ENCODE measurements at regions not wholly inside any gene's neighbourhood (a gene's known extent, or its start where the extent isn't known, plus 50 kb on each side); places are given as distances from the start of the nearest gene placed in this dataset.
"Not testable (repeated sequence)": the region's sequence is repeated elsewhere in the genome, so short reads cannot be mapped to it uniquely, and the experiment has no call there.

DNA sequence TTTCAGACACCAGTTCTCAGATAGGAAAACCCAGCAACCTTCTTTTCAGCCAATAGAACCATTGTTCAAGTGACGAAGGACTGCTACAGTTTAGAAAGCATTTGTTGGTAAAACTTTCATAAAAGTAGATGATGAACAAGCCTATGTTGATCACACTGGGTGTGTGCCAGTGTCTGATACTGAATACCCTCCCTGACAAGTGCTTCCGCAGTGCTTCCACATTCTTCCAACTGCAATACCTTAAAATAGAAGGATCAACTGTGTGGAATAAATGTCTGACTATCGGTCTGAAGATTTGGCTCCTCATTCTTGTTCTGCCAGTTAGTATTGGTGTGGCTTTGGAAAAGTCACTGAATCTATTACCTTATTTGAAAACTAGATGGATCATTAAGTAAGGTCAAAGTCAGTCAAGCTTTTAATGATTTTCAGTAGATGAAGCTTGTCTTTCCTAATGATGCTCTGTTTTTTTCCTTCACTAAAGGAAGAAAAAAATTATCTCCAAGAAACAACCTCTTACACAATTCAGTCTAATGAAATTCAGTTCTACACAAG, 479.4 kb upstream of the CBLB start:
- DNase-seq (ENCODE audit: low spot score): no peak

DNA sequence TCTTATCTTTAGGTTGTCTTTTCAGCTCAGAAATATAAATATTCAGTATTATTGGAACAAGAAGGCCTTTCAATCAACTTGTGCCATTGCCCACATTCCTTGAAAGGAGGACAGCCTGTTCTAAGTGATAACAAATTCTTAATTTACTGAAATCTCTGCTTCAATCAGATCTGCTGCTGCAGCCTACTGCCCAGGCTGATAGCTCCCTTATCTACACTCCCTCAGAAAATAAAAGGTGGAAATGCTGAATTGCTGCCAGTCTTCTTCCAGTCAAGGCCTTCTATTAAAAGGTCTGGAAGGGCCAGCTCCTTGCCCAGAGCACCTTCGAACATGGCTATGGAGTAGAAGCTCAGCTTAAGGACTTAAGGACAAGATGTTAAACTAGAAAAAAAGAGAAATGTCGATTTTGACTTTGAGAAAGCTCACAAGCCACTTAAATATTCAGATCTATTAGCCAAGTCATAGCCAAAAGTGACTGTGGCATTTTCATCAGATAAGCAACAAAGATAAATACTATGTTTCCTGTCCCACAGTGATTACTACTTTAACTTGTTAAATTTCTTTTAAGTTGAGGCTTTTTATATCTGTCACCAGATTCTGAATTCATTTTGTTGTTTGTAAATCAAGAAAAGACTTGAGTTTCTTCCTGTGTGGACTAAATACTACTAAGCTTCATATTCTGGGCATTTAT, 480.5 kb upstream of the CBLB start:
- no peak for DNase-seq (ENCODE audit: low spot score)

DNA sequence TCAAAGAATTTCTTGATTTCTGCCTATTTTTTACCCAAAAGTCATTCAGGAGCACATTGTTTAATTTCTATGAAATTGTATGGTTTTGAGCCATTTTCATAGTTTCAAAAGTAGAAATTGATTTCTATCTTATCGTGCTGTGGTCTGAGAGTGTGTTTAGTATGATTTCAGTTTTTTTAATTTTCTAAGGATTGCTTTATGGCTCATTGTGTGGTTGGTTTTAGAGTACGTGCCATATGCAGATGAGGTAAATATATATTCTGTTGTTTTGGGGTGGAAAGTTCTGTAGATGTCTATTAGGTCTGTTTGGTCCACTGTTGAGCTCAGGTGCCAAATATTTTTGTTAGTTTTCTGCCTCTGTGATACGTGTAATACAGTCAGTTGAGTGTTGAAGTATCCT, 487.1 kb upstream of the CBLB start:
- DNase-seq (ENCODE audit: low spot score): no peak

DNA sequence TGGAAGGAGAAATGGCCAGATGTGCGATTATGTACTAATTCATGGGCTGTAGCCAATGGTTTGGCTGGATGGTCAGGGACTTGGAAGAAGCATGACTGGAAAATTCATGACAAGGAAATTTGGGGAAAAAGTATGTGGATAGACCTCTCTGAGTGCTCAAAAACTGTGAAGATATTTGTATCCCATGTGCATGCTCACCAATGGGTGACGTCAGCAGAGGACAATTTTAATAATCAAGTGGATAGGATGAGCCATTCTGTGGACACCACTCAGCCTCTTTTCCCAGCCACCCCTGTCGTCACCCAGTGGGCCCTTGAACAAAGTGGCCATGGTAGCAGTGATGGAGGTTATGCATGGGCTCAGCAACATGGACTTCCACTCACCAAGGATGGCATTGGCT, 490.9 kb upstream of the CBLB start:
- DNase-seq (ENCODE audit: low spot score): no peak

DNA sequence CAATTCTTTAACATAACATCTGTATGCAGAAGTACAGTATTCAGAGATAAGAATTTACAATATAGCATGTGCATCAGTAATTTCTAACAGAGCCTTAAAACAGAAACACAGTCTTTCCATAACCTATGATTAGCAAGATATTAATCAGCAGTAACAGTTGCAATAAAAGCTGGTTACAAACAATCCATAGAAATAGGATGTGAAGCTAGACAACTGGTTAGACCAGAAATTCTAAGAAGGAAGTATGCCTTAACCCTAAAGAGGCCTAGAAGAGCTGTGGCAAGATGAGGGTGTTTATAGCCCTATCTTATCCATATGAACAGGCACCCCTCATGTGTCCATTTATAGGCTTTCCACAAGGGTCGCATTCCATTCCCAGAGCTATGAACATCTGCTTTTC, 492.1 kb upstream of the CBLB start:
- DNase-seq (ENCODE audit: low spot score): not testable (repeated sequence)

DNA sequence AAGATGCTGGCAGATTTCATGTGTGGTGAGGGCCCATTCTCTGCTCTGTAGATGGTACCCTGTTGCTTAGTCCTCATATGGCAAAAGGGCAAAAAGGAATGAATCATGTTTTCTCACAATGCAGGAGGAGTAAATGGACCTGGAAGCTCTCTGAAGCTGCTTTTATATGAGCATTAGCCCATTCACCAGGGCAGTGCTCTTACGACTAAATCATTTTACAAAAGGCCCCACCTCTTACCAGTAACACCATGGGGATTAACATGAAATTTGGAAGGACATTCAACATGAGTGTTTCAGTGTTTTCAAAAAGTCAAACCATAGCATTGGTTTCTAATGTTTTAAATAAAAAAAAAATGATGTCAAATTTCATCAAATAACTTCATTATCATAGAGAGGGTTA, 495.7 kb upstream of the CBLB start:
- DNase-seq (ENCODE audit: low spot score): no peak

DNA sequence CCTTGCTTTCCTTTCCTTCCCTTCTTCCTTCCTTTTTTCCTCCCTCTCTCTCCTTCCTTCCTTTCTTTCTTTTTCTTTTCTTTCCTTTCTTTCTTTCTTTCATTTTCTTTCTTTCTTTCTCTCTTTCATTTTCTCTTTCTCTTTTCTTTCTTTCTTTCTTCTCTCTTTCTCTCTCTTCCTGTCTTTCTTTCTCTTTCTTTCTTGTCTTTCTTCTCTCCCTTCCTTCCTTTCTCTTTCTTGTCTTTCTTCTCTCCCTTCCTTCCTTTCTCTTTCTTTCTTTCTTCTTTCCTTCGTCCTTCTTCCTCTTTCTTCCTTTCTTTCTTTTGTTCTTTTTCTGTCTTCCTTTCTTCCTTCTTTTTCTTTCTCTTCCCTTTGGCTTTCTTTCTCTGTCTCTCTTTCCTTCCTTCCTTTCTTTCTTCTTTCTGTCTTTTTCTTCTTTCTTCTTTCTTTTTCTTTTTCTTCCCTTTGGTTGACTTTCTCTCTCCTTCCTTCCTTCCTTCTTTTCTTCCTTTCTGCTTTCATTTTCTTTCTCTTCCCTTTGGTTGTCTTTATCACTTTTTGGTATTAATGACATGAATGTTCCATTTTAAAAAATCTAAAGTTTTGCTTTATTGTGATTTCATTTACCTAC, 496.4 kb upstream of the CBLB start:
- DNase-seq (ENCODE audit: low spot score): no peak

DNA sequence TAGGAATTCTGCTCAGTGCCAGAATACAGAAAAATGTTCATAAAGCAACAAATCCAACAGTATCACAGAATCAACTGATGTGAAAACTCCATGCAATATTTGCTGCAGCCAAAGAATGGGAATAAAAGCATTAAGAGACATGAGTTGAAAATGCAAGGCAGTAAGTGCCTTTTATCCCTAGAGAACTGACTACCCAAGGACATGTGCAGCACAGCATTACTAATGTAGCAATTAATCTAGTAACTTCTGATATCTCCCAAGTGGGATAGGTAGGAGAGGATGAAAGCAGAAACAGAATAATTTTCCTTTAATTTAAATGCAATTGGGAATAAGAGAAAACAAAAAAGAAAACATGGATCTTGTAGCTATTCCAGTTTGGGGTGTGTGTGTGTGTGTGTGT, 497.5 kb upstream of the CBLB start:
- DNase-seq (ENCODE audit: low spot score): no peak

DNA sequence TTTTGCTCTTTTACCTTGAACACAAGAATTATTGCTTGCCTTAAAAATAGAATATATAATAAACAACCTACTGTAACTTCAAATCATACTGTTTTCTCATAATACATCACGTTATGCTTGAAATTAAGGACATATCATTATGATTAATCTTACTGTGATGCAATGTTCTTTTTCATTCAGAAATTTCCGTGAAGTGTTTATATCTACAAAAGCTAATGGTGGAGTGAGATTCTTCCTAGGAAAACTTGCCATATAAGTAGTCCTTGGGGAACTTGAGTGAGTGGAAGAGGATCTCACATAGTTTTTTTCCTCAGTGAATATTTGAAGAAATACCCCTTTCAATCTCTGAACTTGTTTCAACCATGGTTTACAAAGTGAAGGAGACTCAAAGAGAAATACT, 498.7 kb upstream of the CBLB start:
- no peak for DNase-seq (ENCODE audit: low spot score)

DNA sequence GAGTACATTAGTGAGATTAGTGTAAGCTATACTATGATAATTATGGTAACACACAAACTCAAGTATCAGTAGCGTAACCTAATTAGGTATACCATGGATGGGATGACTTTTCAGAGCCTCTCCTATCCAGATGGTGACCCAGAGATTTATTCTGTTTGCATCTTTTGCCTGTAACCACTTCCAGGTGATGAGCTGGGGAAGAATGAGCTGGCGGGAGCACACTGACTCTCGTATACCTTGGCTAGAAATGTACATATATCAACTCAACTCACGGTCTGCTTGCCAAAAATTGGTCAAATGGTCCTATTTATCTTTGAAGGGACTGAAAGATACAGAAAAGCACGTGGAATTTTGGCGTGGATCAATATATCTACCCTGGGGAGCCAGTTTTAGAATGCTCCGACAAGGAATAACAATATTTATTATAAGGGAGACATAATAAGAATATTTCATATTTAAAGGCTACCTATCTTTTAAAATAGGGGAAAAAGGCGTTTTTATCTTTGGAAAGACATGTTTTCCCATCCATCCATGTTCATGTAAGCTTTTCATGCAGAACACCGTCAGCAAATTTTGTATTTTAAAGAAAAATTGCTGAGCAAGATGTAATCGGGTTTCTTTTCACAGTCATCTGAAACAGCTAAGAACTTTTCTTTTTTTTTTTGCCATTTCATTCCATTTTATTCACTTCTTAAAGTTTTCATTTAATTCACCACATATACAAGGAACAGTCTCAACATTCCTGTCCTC, 502.6 kb upstream of the CBLB start:
- DNase-seq (ENCODE audit: low spot score): no peak

DNA sequence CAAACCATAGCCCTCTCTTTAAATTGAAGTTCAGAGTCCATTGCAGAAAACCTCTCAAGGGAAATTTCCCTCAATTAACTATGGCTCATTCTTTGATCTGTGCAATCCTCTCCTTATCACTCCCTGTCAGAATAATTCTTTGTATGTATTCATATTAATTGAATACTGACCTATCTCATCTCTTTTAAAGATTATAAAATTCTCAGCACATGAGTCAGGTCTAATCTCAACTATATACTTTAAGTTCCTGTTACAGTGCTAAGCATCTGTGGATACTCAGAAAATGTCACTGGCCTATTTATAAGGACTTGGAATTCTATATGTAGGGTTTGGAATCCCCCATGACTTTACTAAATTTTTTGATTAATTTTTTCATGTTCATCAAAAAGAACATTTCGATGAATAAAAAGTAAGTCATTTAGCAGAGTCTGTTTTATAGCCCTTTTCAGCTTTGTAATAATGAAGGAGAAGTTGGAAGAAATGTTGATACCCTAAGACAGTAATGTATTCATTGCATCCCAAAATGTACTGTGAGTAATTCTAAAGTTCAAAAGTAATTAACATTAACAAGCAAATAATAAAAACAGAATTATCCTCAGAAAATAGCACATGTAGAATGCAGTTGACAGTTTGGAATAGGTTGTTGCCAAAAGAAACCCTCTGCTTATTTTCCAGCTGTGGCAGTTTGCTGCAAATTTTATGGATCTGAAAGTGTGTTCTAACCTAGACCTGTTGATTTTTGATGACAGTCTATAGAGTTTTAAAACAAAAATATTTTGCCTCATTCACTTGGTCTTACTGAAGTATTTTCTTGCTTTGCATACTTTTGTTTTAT, 503.4 kb upstream of the CBLB start:
- DNase-seq (ENCODE audit: low spot score): no peak

DNA sequence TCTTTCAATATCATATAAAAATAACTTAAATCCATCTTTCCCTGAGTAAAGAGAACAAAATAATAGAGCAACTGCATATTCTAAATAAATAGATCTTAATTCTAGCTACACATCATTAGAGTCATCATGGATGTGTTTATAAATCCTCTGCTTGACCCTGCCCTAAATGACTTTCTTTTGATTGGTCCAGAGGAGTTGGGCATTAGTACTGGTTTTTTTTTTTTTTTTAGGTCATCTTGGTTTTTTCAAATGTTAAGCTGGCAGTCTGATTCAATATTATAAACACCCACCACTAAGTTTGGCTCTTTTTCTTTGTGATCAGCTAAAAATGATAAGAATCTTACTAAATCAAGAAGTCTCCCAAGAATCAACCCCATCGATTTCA, 504.0 kb upstream of the CBLB start:
- DNase-seq (ENCODE audit: low spot score): no peak

DNA sequence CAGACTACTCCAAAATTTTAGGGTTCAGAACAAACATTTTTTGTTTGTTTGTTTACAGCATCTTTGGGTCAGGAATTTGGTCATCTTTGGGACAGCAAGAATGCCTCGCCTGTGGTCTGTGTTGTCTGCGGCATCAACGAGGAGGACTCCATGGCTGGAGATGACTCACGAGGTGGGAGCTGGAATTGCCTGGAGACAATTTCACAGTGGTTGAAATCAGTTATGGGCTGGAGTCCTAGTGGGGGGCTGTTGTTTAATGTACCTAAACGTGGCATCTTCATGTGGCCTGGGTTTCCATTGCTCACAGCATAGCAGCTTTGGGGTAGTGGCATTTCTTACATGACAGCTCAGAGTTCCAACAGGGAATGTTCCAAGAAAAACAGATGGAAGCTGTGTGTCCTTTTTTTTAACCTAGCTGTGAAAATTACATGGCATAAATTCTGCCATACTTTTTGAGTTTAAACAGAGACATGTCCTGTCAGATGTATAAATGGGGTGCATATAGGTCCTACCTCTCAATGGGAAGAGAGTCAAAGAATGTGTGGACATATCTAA, 507.3 kb upstream of the CBLB start:
- DNase-seq (ENCODE audit: low spot score): no peak

DNA sequence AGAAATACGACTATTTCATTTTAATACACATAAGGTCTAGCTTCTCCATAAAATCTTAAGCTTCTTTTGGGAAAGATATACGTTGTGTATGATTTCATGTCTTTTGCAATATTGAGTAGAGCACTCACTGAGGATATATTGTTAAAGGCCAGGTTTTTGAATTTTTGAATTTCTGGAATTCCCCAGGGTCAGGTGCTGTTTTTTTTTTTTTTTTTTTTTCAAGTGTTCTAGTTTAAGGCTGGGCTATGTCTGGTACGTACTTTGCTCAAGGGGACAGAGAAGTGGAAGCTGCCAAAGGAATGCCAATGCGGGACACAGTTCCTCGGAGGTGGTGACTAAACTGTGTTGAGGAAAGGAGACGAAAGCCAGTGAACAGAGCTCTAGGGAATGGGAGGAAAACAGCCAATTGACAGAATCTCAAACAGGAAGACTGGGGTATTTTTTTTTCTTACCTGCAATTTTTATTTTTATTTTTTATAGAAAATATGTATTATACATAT, 510.5 kb upstream of the CBLB start:
- DNase-seq (ENCODE audit: low spot score): no peak

DNA sequence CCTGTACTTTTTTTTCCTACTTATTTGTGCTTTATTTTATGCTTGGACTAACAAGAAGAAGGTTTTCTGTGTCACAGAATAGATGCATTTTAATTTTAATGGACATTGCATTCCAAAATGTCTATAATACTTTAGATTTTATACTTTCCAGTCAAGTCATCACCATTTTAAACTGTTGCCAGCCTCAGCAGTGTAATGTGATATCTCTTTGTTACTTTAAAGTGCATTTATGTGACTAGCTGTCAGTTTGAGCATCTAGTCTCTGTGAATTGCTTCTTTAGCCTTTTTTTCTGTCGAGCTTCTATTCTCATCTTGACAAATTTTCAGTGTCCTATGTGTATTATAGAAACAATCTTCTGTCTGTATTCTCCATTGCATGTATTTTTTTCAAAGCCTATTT, 511.4 kb upstream of the CBLB start:
- no peak for DNase-seq (ENCODE audit: low spot score)

DNA sequence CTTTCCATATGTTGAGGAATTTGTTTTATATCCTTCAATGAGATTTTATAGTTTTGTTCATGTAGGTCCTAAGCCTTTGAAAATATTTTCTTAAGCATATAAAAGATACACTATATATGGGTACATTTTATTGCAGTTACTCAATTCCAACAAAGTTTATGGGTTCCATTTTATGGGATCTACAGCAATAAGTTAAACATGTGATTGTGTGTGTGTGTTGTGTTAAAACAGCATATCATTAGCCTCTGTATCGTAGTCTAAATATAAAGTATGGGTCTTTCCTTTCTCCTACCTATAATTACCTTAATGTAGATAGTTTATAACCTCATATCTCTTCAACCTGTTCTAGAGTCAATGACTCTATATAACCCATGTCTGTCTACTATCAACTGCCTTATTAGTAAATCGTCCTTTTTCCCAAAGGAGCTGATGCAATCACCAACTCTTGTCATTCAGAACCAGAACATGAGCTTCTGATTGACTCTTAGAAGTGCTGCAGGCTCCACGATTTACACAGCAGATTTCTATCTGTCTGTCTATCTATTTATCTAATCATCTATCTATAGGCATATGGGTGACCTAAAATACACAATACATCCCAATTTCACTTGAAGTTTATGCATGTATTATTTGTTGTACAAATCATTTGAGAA, 512.6 kb upstream of the CBLB start:
- no peak for DNase-seq (ENCODE audit: low spot score)

DNA sequence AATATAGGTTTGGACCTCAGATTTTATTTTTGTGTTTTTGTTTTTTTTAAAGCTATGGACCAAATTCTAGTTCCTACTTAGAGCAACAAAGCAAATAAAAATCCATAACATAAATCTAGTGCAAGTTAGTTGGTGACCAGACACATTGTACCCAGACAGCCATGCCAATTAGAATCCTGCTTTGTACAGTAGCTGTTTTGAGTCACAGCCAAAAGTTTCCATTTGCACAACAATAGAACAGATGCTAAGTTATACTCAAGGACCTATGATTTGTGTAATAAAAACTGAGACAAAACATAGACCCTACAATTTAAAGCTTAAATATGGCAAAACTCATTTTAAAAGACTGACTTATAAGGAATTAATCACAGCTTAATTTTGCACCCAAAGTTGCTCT, 513.1 kb upstream of the CBLB start:
- no peak for DNase-seq (ENCODE audit: low spot score)

DNA sequence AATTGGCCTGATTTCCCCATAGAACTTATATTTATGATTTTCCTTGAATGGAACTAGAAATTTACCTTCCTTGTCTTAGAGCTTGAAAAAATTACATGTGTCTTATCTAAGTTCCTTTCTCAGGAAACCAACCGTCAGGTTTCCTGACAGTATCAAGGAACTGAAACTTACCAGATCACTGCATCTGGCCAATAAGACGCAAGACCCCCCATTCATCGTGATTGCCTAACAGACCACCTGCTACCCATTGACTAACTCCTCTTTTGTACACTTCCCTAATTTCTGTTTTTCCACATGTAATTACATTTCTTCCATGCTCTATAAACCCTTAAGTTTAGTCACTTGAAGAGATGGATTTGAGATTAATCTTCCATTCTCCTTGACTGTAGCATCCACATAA, 517.2 kb upstream of the CBLB start:
- DNase-seq (ENCODE audit: low spot score): no peak

DNA sequence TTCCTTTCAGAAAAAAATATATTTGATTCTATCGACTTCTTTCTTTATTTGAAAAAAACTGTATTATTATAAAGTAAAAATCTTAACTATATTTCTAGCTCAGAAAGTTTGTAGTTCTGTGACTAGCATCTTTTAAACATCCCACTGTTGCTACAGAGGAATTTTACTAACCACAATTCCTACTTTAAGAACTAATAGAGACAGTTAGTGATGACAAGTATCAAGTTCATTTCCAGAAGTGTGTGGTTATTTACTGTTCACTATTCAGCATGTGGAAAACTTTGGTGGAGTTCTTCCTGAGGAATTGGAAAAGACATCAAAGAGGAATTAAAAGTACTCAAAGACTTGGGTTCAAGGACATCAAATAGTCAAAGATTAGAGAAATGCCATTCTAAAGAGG, 524.1 kb upstream of the CBLB start:
- DNase-seq (ENCODE audit: low spot score): no peak

DNA sequence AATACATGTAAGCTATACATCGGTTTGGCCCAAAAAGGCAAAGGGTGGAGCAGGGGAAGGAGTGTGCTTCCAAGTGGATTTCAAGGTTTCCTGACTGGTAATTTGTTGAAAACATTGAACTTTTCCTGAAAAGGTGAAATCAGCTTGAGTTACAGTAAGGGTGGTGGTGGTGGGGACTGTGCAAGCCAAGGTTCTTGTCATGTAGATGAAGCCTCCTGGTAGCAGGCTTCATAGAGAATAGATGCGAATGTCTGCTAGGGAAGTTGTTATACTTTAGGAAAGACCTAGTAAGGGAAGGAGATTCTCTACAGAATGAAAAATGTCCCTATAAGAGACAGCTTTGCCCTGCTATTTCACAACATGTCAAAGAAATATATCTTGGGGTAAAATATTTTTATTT, 528.2 kb upstream of the CBLB start:
- no peak for DNase-seq (ENCODE audit: low spot score)

DNA sequence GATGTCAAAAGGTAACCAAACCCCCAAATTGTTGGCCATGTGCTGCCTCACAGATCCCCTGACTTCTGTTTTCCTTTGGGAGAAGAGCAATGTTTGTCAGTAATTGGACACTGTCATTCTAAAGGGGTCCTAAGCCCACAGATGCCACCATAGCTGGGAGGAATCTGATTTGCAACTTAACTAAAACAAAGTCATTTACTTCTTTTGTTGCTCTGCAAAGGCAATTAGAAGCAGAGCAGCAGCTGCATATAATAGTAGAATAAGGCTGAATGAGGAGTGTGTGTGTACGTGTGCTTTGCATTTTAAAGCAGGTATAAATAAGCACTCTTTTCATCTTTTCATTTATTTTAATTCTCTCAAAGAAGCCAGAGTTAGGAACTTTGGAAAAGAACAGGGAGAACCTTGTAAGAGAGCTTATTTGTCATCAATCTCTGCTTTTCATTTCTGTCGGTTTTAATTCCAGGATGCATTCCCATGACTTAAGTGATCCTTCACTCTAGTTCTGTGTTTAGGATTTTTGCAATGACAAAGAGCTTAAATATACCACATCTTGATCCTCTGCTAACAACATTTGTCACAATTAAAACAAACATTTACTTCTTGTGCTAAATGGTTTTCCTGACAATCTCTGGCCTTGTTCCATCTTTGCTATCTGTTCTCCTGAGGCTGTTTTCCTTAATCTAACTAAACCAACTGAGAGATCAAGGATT, 530.2 kb upstream of the CBLB start:
- no peak for DNase-seq (ENCODE audit: low spot score)
